PFSK-1 (cell line): ENCODE measurements at regions not wholly inside any gene's neighbourhood (a gene's known extent, or its start where the extent isn't known, plus 50 kb on each side); places are given as distances from the start of the nearest gene placed in this dataset.

Source experiments
- FOXP2 ChIP-seq: optimal IDR thresholded peaks from 2 replicates; pipeline ENCODE3; 2011; ENCODE audit warnings: borderline replicate concordance, control low read depth, inconsistent platforms; ENCODE audit not compliant: insufficient read depth; ENCODE audit errors: extremely low read length, extremely low read depth
- POLR2AphosphoS5 ChIP-seq: IDR thresholded peaks from 2 replicates; pipeline ENCODE4 v1.6.1; 2012; ENCODE audit warnings: low read depth, mild to moderate bottlenecking, control low read depth, low read length, moderate library complexity
- REST ChIP-seq, 2 experiments: IDR thresholded peaks; 2 replicates each; pipeline versions ENCODE4 v1.6.1 to v1.8.0; 2011 to 2012; ENCODE audit warnings: low read depth in 2 of 2, low read length in 2 of 2, control low read depth in 1 of 2, inconsistent platforms in 1 of 2, mild to moderate bottlenecking in 1 of 2, moderate library complexity in 1 of 2; ENCODE audit not compliant: insufficient read depth in 1 of 2
- SIN3A ChIP-seq: IDR thresholded peaks from 2 replicates; pipeline ENCODE4 v1.6.1; 2012; ENCODE audit warnings: mild to moderate bottlenecking, low read length, moderate library complexity, borderline replicate concordance; ENCODE audit not compliant: insufficient read depth
- TAF1 ChIP-seq: IDR thresholded peaks from 2 replicates; pipeline ENCODE4 v1.6.1; 2012; ENCODE audit warnings: low read length, control low read depth, borderline replicate concordance; ENCODE audit not compliant: insufficient read depth

GRCh38 chr6:19502301-19502700 lies 334.9 kb upstream of the ID4 start:
- no peak for TF ChIP-seq POLR2AphosphoS5
- no peak for TF ChIP-seq TAF1
- TF ChIP-seq REST (IDR thresholded peaks at IDR 0.05; ENCODE audit: insufficient read depth in 1 of 2, low read depth in 2 of 2, low read length in 2 of 2) = no peak
- no peak for TF ChIP-seq SIN3A
- TF ChIP-seq FOXP2 = no peak
